ENCODE measurements at regions not wholly inside any gene's neighbourhood (a gene's known extent, or its start where the extent isn't known, plus 50 kb on each side); places are given as distances from the start of the nearest gene placed in this dataset.

GRCh38 chr6:169981568-169981967 lies 230.1 kb downstream of the ERMARD start:
- no peak for DNase-seq (ENCODE audit: low read depth)
- TF ChIP-seq, protein P1, sequence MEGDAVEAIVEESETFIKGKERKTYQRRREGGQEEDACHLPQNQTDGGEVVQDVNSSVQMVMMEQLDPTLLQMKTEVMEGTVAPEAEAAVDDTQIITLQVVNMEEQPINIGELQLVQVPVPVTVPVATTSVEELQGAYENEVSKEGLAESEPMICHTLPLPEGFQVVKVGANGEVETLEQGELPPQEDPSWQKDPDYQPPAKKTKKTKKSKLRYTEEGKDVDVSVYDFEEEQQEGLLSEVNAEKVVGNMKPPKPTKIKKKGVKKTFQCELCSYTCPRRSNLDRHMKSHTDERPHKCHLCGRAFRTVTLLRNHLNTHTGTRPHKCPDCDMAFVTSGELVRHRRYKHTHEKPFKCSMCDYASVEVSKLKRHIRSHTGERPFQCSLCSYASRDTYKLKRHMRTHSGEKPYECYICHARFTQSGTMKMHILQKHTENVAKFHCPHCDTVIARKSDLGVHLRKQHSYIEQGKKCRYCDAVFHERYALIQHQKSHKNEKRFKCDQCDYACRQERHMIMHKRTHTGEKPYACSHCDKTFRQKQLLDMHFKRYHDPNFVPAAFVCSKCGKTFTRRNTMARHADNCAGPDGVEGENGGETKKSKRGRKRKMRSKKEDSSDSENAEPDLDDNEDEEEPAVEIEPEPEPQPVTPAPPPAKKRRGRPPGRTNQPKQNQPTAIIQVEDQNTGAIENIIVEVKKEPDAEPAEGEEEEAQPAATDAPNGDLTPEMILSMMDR (conservative IDR thresholded peaks at IDR 0.05; ENCODE audit: low read depth, low read length), result no peak
- H3K4me3 ChIP-seq (ENCODE audit: low read length), result no peak overlapping the region

DNA sequence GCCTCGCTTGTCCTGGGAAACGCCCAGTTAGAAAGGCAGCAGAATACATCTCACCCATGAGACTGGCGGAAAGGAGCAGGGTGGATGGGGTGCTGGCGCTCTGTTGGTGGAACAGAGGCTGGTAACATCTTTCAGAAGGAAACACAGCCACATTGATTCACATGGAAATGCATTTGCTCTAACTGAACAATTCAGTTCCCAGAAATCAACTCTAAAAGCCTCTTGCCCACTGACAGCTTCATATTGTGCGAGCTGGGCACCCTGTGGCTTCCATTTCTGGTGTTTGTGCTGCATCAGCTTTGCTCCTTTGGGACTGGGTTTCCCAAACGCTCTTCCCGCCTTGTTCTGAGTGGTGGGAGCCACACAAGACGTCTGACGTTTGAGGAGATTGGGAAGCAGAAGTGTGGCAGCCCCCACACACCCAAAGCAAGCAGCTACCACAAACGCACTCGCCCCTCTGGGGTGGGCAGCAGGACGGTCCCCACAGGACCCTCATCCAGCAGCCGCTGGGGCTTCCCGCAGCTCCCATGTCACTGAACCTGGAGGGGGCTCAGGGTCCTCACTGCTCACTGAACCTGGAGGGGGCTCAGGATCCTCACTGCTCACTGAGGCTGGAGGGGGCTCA lies 229.5 kb downstream of the ERMARD start:
- H3K4me3 ChIP-seq (ENCODE audit: low read length), result no peak overlapping the region
- DNase-seq (ENCODE audit: low read depth), result no peak
- TF ChIP-seq, protein P1 (conservative IDR thresholded peaks at IDR 0.05; ENCODE audit: low read depth, low read length), result no peak

DNA sequence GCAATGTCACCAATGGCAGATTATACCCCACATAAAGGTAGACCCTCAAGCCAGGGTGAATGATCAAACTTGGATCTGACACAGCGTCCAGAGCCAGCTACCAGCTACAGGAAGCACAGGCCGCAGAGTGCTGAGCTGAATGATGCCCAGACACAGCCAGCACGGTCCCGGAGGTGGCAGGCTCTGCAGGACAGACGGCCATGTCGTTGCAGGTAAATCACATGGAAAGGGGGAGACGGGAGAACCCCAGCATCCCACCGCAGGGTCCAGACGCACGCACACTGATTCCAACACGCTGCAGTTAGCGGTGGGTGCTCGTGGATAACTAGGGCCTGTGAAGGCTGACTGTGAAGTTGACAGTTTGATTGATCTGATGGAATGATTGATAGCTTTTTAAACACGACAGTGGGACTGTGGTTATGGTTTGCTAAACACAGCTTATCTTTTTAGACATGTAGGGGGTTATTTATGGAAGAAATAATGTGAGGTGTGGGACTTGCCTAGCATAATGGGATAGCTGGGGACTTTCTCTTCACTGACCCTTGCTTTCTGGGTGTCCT lies 228.5 kb downstream of the ERMARD start:
- no peak for DNase-seq (ENCODE audit: low read depth)
- no peak overlapping the region for H3K4me3 ChIP-seq (ENCODE audit: low read length)

GRCh38 chr6:169978615-169979161 lies 227.3 kb downstream of the ERMARD start:
- H3K4me3 ChIP-seq (ENCODE audit: low read length), result no peak overlapping the region
- no peak for DNase-seq (ENCODE audit: low read depth)
- TF ChIP-seq, protein P1 (conservative IDR thresholded peaks at IDR 0.05; ENCODE audit: low read depth, low read length), result no peak

More for the DNA sequence above, 228.5 kb downstream of the ERMARD start:
- TF ChIP-seq, protein P1 (conservative IDR thresholded peaks at IDR 0.05; ENCODE audit: low read depth, low read length), result no peak

DNA sequence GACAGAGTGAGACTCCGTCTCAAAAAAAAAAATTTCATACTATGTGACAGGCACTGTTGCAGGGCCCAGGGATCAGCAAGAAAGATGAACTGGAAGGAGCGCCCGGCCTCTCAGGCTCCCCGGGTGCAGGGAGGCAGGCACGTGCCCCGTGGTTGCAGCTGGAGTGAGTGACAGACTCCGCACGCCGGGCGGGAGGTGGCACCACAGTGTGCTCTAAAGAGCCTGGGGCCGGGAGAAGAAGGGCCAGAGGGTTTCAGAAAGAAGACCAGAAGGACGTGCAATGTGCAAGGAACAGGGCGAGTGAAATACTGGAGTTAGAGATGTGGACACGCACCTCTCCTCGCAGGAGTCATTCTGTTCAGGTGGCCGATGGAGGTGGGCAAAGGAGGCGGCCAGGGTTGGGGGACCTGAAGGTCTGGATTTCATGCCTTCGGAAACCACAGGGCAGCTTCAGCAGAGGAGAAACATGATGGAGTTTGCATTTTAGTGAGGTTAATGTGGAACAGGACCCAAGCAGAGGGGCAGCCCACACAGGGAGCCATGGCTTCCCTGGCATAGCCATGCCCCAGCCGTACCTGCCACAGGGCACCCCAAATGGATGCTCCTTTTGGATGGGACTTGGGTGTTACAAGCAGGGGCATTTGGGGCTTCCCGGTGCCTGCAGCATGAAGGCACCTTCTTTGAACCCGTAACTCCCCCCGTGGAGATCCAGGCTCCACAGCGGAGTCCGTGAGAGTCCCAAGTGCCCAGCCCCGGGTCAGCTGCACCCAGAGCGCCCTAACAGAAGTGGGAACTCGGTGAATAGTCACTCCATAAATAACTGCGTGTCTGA lies 226.2 kb downstream of the ERMARD start:
- TF ChIP-seq, protein P1 (conservative IDR thresholded peaks at IDR 0.05; ENCODE audit: low read depth, low read length), result no peak
- H3K4me3 ChIP-seq (ENCODE audit: low read length), result no peak overlapping the region
- DNase-seq (ENCODE audit: low read depth), result no peak

- H3K4me3 ChIP-seq (ENCODE audit: low read length), result no peak overlapping the region
- TF ChIP-seq, protein P1 (conservative IDR thresholded peaks at IDR 0.05; ENCODE audit: low read depth, low read length), result no peak
- no peak for DNase-seq (ENCODE audit: low read depth)
These were observed 225.1 kb downstream of the ERMARD start for GRCh38 chr6:169976301-169977081.

Measured in retinal pigment epithelial cell (primary cell).